PC-9 (cell line): ENCODE measurements at regions not wholly inside any gene's neighbourhood (a gene's known extent, or its start where the extent isn't known, plus 50 kb on each side); places are given as distances from the start of the nearest gene placed in this dataset.
A peak's percentile ranks its signal among the peaks of the same experiment; 100 is the strongest.

Experiments used
- BruUV-seq: library from RNA; stranded (reverse); fragments of 400-500 nt; replicated peaks from 2 replicates; lab custom pipeline; 2021; lab: Mats Ljungman, UMichigan
- CTCF ChIA-PET: fragments of 300-600 bp; sonication (Branson Sonifier 250); formaldehyde crosslinking; loops from one replicate; lab custom pipeline; 2022; ENCODE audit warnings: antibody characterized with exemption; lab: Charles Lee
- POLR2A ChIA-PET: fragments of 300-600 bp; sonication (Branson Sonifier 250); formaldehyde crosslinking; loops from one replicate; lab custom pipeline; 2022; ENCODE audit warnings: antibody characterized with exemption; ENCODE audit not compliant: unreplicated experiment; lab: Charles Lee
- DNase-seq, 2 experiments: peaks; one replicate each; pipeline versions ENCODE4 v3.0.0 to v3.0.0-alpha.2; 2015 to 2022; ENCODE audit warnings: mixed read lengths in 1 of 2
- H2AFZ ChIP-seq: fragments of 200-600 bp; sonication (generic); 2 replicates; pipeline ENCODE4 v1.8.1; 2017; ENCODE audit warnings: antibody characterized with exemption
- H3F3A ChIP-seq: fragments of 200-600 bp; sonication (generic); 2 replicates; pipeline ENCODE4 v1.8.1; 2017; ENCODE audit warnings: antibody characterized with exemption, mild to moderate bottlenecking, low read depth; ENCODE audit not compliant: insufficient read depth
- H3K27ac ChIP-seq: fragments of 200-600 bp; sonication (generic); 2 replicates; pipeline ENCODE4 v1.6.1; 2016; ENCODE audit warnings: mixed run types
- H3K27me3 ChIP-seq: fragments of 200-600 bp; sonication (generic); 2 replicates; pipeline ENCODE4 v1.6.1; 2016; ENCODE audit warnings: low read depth, mixed run types; ENCODE audit not compliant: insufficient read depth
- H3K36me3 ChIP-seq: fragments of 200-600 bp; sonication (generic); 2 replicates; pipeline ENCODE4 v1.6.1; 2016; ENCODE audit warnings: low read depth, mixed run types
- H3K4me1 ChIP-seq: fragments of 200-600 bp; sonication (generic); replicated peaks from 2 replicates; pipeline ENCODE4 v1.6.1; 2016; ENCODE audit warnings: mixed run types; ENCODE audit not compliant: insufficient read depth
- H3K4me2 ChIP-seq: fragments of 200-600 bp; sonication (generic); 2 replicates; pipeline ENCODE4 v1.6.1; 2017; ENCODE audit warnings: mixed run types
- H3K4me3 ChIP-seq: fragments of 200-600 bp; sonication (generic); 2 replicates; pipeline ENCODE4 v1.6.1; 2016; ENCODE audit warnings: mixed run types
- H3K79me2 ChIP-seq: fragments of 200-600 bp; sonication (generic); 2 replicates; pipeline ENCODE4 v1.6.1; 2017; ENCODE audit warnings: low read depth, mixed run types
- H3K9me2 ChIP-seq: fragments of 200-600 bp; sonication (generic); 2 replicates; pipeline ENCODE4 v1.8.1; 2017; ENCODE audit warnings: mild to moderate bottlenecking; ENCODE audit not compliant: insufficient read depth
- H3K9me3 ChIP-seq: fragments of 200-600 bp; sonication (generic); 2 replicates; pipeline ENCODE4 v1.8.1; 2016; ENCODE audit warnings: low read depth; ENCODE audit not compliant: insufficient read depth
- H4K20me1 ChIP-seq: fragments of 200-600 bp; sonication (generic); 2 replicates; pipeline ENCODE4 v1.8.1; 2017; ENCODE audit not compliant: insufficient read depth
- CTCF ChIP-seq: fragments of 200-600 bp; sonication (generic); conservative IDR thresholded peaks from 2 replicates; pipeline ENCODE4 v1.6.1; 2017; ENCODE audit warnings: mixed run types, antibody characterized with exemption, mild to moderate bottlenecking, moderate library complexity
- EZH2 ChIP-seq: fragments of 200-600 bp; sonication (generic); IDR thresholded peaks from 2 replicates; pipeline ENCODE4 v1.8.0; 2017; ENCODE audit warnings: antibody characterized with exemption, low read depth
- intact Hi-C: fragments of 100-400 bp; cut with micrococcal nuclease; formaldehyde crosslinking; loops from one replicate; pipeline ENCODE4 v1.10.0; 2022; ENCODE audit not compliant: unreplicated experiment

- Histone ChIP-seq H3F3A (no peaks in the 10 kb centered on the region), H2AFZ (no peak overlapping the region), H3K9me3 (no peaks in the 10 kb centered on the region), H3K27me3 (peaks cover 18% of the 10 kb centered on the region; the same call in 1 of the 2 replicates), H3K4me2 (0 out of 2 replicates have a peak overlapping the region, but pooled peaks have one; percentile 44), H3K27ac (no peak overlapping the region), H3K9me2 (no peaks in the 10 kb centered on the region), H3K79me2 (no peaks in the 10 kb centered on the region), H4K20me1 (no peaks in the 10 kb centered on the region), H3K4me3 (no peak overlapping the region), H3K4me1 (no peaks in the 10 kb centered on the region), H3K36me3 (no peaks in the 10 kb centered on the region)
- CTCF ChIA-PET: no interaction called here
- TF ChIP-seq EZH2: no peak
- no peak for TF ChIP-seq CTCF
- intact Hi-C loops: no loop called here
- no peak for DNase-seq
- POLR2A ChIA-PET: no interaction called here
- BruUV-seq: no TSS peak
These were observed 71.8 kb downstream of the MYCN start for GRCh38 chr2:16012029-16012596.

- H3K79me2 ChIP-seq: no peaks in the 10 kb centered on the region
- DNase-seq: no peak
- peaks cover 23% of the 10 kb centered on the region; the same call in 1 of the 2 replicates for H3K27me3 ChIP-seq
- no peaks in the 10 kb centered on the region for H3K36me3 ChIP-seq
- no peaks in the 10 kb centered on the region for H4K20me1 ChIP-seq
- no TSS peak for BruUV-seq
- H3F3A ChIP-seq: no peaks in the 10 kb centered on the region
- TF ChIP-seq CTCF: no peak
- no peak for TF ChIP-seq EZH2
- no peaks in the 10 kb centered on the region for H3K4me1 ChIP-seq
- H3K27ac ChIP-seq: no peak overlapping the region
- no peak overlapping the region for H3K4me2 ChIP-seq
- H2AFZ ChIP-seq: no peak overlapping the region
- H3K9me3 ChIP-seq: no peaks in the 10 kb centered on the region
- intact Hi-C loops: no loop called here
- no peak overlapping the region for H3K4me3 ChIP-seq
- POLR2A ChIA-PET: no interaction called here
- no peaks in the 10 kb centered on the region for H3K9me2 ChIP-seq
- CTCF ChIA-PET: no interaction called here
These were observed 71.2 kb downstream of the MYCN start for GRCh38 chr2:16011621-16011960.

- TF ChIP-seq CTCF (no peak), EZH2 (no peak)
- H3K27me3 ChIP-seq: peaks cover 23% of the 10 kb centered on the region; the same call in 1 of the 2 replicates
- no peaks in the 10 kb centered on the region for H3F3A ChIP-seq
- intact Hi-C loops: no loop called here
- no peaks in the 10 kb centered on the region for H3K79me2 ChIP-seq
- H3K4me3 ChIP-seq: no peak overlapping the region
- DNase-seq: no peak
- H4K20me1 ChIP-seq: no peaks in the 10 kb centered on the region
- CTCF ChIA-PET: no interaction called here
- no peaks in the 10 kb centered on the region for H3K9me3 ChIP-seq
- no peak overlapping the region for H2AFZ ChIP-seq
- H3K4me1 ChIP-seq: no peaks in the 10 kb centered on the region
- POLR2A ChIA-PET: no interaction called here
- no TSS peak for BruUV-seq
- no peak overlapping the region for H3K27ac ChIP-seq
- H3K36me3 ChIP-seq: no peaks in the 10 kb centered on the region
- no peaks in the 10 kb centered on the region for H3K9me2 ChIP-seq
- no peak overlapping the region for H3K4me2 ChIP-seq
These were observed 70.7 kb downstream of the MYCN start for GRCh38 chr2:16010951-16011620.
